GM19395 (cell line): ENCODE measurements at regions not wholly inside any gene's neighbourhood (a gene's known extent, or its start where the extent isn't known, plus 50 kb on each side); places are given as distances from the start of the nearest gene placed in this dataset.

Experiments
- ATAC-seq: cut with Tn5 transposase; IDR thresholded peaks from one replicate; pipeline ENCODE4 v1.9.1; 2021; ENCODE audit warnings: mild to moderate bottlenecking, moderate library complexity; ENCODE audit not compliant: unreplicated experiment

- no peak for ATAC-seq
Measured at GRCh38 chr3:80542456-80542855, 774.7 kb upstream of the ROBO1 start.

- ATAC-seq: no peak
Measured at GRCh38 chr3:80537680-80538079, 769.9 kb upstream of the ROBO1 start.

- ATAC-seq: no peak
Measured at GRCh38 chr3:80535286-80535685, 767.5 kb upstream of the ROBO1 start.

DNA sequence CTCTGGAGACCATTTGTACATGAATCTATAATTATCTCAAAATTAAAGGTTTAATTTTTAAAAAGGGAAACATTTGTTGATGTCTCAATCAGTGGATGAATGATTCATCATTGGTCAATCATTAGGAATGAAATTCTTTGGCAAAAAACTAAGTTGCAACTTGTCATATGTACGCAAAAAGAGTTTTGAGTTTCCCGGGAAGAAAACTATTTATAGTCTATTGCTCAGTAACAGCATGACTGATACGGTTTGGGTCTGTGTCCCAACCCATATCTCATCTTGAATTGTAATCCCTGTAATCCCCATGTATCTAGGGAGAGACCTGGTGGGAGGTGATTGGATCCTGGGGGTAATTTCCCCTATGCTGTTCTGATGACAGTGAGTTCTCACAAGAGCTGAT, 765.8 kb upstream of the ROBO1 start:
- no peak for ATAC-seq

DNA sequence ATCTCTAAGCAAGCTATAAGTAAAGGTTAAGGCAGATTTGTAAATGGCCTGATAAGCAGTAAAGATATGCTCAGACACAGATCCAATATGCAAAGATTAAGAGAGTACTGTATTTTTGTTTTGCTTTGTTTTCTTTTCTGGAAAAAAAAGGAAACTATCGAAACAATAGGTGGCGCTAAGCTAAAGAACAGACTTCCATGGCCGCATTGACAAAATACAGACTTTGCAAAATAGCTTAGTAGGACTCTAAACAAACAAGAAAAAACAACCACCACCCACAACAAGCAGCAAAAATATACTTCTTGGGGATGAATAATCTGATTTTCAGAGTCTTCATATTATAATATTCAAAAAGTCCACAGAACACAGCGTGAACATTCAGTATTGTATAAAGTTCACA, 758.4 kb upstream of the ROBO1 start:
- no peak for ATAC-seq

DNA sequence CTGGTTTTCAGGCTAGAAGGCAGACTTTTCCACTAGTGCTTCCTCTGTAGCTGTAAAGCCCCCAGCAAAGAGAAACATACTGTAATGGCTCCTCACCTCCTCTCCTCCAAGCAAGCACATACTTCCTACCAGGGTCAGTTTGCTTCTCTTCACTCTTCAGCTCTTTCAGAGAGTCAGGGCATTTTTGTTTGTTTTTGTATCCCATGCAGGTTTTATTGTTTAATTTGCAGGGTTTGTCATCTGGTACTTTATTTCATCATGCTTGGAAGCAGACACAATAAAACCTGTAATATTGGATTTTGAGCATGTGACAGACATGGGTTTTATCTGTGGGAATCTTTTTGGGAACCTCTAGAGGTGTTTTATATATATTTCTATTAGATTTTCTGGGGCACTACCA, 753.3 kb upstream of the ROBO1 start:
- ATAC-seq: no peak

DNA sequence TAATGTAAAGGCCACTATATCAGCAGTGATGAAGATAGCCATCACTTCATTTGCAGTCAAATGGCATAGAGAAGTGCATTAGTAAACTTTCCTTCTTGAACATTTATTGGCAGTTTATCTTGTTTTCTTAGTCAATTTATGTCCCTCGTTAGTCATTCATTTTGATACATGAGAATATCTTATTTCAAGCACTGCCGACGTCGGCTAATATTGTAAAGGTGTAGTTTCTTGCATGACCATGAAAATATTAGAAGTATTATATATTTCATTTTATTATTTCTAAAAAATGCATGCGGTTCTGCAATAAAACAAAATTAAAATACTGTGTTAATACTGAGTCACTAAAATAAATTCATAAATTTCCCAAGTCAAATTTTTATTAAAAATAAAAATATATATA, 751.6 kb upstream of the ROBO1 start:
- no peak for ATAC-seq

- no peak for ATAC-seq
Measured at GRCh38 chr3:80496452-80496851, 728.7 kb upstream of the ROBO1 start.

DNA sequence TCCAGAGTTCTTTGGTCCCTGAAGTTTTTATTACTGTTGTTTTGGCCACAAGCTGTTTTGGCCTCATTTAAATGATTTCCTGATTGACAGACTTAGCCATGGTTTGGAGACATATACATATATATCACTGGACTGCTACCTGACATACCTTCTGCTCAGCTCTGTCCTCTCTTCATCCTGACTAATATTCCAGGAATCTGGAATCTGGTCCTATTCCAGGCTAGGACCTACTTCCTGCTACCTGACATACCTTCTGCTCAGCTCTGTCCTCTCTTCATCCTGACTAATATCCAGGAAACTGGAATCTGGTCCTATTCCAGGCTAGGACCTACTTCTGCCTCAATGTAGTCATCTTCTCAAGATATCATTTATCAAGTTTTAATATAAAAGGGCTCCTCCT, 724.4 kb upstream of the ROBO1 start:
- no peak for ATAC-seq

DNA sequence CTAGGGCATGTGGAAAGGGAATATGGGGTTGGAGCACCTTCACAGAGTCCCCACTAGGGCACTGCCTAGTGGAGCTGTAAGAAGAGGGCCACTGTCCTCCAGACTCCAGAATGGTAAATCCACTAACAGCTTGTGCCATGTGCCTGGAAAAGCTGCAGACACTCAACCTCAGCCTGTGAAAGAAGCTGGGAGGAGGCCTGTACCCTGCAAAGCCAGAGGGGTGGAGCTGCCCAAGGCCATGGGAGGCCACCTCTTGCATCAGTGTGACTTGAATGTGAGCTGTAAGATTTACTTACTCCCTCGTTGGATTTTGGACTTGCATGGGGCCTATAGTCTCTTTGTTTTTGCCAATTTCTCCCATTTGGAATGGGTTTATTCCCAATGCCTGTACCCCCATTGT, 705.2 kb upstream of the ROBO1 start:
- no peak for ATAC-seq

DNA sequence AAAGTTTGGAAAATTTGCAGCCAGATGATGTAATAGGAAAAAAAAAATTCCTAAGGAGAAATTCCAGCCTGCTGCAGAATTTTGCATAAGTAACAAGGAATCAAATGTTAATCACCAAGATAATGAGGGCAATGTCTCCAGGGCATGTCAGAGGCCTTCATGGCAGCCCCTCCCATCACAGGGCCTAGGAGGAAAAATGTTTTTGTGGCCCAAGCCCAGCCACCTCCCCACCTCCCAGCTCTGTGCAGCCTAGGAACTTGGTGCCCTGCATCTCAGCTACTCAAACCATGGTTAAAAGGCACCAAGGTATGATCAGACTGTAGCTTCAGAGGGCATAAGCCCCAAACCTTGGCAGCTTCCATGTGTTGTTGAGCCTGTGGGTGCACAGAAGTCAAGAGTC, 704.7 kb upstream of the ROBO1 start:
- no peak for ATAC-seq

DNA sequence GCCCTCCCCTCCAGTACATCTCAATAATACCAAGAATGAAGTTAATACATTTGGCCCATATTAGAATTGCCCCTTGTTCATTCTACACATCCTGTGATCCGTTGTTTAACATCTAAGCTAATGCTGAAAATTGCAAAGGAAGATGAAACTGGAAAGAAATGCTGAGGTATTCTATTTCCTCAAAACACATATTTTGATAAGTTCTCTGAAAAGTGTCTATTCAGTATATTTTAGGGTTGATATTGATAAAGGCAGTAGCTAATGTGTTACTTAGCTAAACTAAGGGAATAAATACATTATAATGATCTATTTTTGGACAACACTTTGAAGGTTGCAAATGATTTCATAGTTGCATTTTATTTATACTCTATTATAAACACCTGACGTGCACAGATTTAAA, 702.6 kb upstream of the ROBO1 start:
- no peak for ATAC-seq

- ATAC-seq: no peak
Measured at GRCh38 chr3:80465746-80466145, 697.9 kb upstream of the ROBO1 start.

DNA sequence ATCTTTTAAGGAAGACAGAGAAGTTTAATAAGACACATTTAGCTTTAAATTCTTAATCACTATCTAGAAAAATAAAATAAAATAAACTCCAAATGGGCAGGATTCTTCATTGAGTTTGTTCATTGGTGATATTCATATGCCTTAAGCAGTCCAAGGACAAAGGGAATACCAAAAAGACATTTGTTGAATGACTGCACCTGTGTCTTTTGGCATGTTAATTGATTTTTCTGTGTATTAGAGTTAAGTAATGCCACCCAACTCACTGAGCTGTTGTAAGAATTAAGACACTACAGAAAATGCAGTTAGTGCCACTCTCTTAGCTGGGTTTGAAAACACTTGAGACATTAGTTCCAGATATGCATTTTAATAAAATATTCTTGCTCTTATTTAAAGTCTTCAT, 683.6 kb upstream of the ROBO1 start:
- no peak for ATAC-seq

GRCh38 chr3:80445641-80446040, 677.8 kb upstream of the ROBO1 start:
- no peak for ATAC-seq

DNA sequence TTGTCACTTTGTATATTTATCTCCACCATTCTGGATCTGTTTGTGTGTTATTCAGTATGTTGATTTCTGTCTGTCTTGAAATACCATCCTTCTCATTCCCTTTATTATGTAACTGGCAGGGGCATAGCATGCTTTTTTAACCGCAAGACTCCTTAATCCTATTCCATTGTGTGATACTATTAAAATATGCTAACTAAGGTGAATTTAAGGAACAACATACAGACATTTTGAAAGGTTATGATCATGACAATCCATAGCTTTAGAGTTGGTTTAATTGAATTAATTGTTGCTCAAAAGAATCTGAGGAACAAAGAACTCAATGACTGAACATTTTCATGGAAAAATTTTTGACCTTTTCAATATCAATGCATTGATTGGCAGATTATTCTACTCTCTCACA, 677.3 kb upstream of the ROBO1 start:
- ATAC-seq: no peak

GRCh38 chr3:80439490-80439889, 671.7 kb upstream of the ROBO1 start:
- no peak for ATAC-seq

DNA sequence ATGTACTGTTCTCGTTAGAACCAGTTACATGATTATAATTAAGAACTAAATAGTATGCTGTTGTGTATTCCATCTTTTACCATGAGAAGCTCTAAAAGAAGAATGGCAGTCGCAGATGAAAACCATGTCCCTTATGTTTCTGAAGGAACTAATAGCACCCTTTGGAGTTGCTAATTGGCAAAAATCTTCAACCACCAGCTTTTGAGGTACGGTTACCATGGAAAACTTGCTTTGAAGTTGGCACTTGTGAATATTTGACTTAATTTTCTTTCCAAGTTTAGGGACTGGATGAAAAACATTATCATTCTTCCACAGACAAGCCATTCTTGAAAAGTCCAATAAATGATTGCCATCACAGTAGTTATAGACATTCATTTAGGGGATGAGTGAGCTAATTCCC, 666.6 kb upstream of the ROBO1 start:
- ATAC-seq: no peak

- ATAC-seq: no peak
Measured at GRCh38 chr3:80424951-80425350, 657.2 kb upstream of the ROBO1 start.

DNA sequence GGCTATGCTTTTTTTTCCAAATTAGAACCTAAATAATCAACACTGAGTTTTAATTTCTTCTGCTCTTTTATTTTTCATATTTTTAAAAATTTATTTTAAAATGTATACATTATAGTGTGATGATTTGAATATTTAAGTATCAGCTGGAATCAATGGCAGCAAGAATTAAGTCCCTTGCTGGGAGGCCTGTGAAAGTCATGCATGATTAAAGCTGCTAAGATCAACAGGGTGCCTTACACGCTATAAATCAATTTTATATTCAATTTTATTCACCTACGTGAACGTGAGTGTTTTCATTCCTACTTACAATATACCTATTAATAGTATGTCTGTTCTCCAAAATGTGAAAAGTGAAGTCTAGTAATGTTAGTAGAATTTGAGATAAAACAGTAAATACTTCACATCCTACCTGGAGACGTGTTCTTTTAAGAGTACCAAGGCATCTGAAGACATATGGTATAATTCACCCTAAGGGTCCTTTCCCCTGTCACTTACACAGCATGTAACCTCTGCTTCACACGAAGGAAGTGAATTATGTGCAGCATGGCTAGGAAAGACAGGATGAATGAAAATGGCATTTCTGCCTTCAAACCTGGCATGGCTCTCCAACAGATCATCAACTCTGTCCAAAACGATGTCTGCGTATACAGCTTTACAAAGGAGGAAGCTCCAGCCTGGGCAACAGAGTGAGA, 640.4 kb upstream of the ROBO1 start:
- no peak for ATAC-seq

- ATAC-seq: no peak
Measured at GRCh38 chr3:80405618-80406017, 637.8 kb upstream of the ROBO1 start.

- ATAC-seq: no peak
Measured at GRCh38 chr3:80395023-80395422, 627.2 kb upstream of the ROBO1 start.

GRCh38 chr3:80391573-80391972, 623.8 kb upstream of the ROBO1 start:
- no peak for ATAC-seq
